ENCODE measurements at regions not wholly inside any gene's neighbourhood (a gene's known extent, or its start where the extent isn't known, plus 50 kb on each side); places are given as distances from the start of the nearest gene placed in this dataset.

DNA sequence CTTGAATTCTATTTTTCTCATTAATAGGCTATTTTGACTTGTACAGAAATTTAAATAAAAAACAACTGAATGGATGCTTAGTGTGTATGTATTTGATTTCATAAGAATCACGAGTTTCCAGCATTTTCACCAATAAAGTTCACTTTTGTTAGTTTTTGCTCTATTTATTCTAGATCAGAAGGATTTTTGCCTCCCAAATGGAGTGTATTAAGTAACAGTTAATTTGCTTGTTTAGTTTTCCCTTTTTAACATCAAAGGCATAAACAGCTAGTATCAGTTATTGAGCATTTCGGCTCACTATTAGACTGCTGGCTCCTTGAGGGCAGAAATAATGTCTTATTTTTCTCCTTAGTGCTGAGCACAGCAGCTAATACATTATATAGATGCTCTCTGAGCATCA is 414.1 kb downstream of the FGF9 start:
- Histone ChIP-seq H3K79me2 (ENCODE audit: control insufficient read depth, insufficient read depth, low read length, poor library complexity) (no peaks in the 10 kb centered on the region), H3K4ac (ENCODE audit: low read depth, low read length) (no peak overlapping the region), H3K4me1 (ENCODE audit: control insufficient read depth in 1 of 2, insufficient read depth in 2 of 2, low read length in 2 of 2) (no peaks in the 10 kb centered on the region), H3K4me2 (ENCODE audit: low read length) (no peak overlapping the region), H3K18ac (ENCODE audit: low read length) (no peak overlapping the region), H3K4me3 (ENCODE audit: low read depth, low read length) (no peak overlapping the region), H3K27ac (ENCODE audit: low read depth, low read length) (no peak overlapping the region), H4K12ac (ENCODE audit: low read depth, low read length) (no peak overlapping the region), H3K23ac (ENCODE audit: low read length) (no peak overlapping the region), H2AK5ac (ENCODE audit: low read length) (no peak overlapping the region), H4K91ac (ENCODE audit: low read depth, low read length) (no peak overlapping the region), H3K14ac (ENCODE audit: low read length) (no peak overlapping the region), H2BK5ac (ENCODE audit: low read depth, low read length, poor library complexity) (no peak overlapping the region), H4K8ac (ENCODE audit: low read depth, low read length) (no peak overlapping the region), H3K27me3 (ENCODE audit: insufficient read depth, low read length) (no peaks in the 10 kb centered on the region), H2BK120ac (ENCODE audit: insufficient read depth, low read length, poor library complexity) (no peak overlapping the region), H2AFZ (ENCODE audit: insufficient read depth, low read length, poor library complexity) (no peak overlapping the region), H3K79me1 (ENCODE audit: low read length) (no peaks in the 10 kb centered on the region), H3K9me3 (ENCODE audit: insufficient read depth, low read depth, low read length) (peaks cover 1% of the 10 kb centered on the region), H3K9ac (ENCODE audit: low read length) (no peak overlapping the region), H2BK12ac (ENCODE audit: low read length) (no peak overlapping the region), H3K36me3 (ENCODE audit: control insufficient read depth in 1 of 2, insufficient read depth in 2 of 2, low read length in 2 of 2) (no peaks in the 10 kb centered on the region)
- no CpG with 5 or more reads among the region's 2 CpGs for WGBS (ENCODE audit: extremely low coverage, insufficient coverage, insufficient read length)
- no peak for DNase-seq

DNA sequence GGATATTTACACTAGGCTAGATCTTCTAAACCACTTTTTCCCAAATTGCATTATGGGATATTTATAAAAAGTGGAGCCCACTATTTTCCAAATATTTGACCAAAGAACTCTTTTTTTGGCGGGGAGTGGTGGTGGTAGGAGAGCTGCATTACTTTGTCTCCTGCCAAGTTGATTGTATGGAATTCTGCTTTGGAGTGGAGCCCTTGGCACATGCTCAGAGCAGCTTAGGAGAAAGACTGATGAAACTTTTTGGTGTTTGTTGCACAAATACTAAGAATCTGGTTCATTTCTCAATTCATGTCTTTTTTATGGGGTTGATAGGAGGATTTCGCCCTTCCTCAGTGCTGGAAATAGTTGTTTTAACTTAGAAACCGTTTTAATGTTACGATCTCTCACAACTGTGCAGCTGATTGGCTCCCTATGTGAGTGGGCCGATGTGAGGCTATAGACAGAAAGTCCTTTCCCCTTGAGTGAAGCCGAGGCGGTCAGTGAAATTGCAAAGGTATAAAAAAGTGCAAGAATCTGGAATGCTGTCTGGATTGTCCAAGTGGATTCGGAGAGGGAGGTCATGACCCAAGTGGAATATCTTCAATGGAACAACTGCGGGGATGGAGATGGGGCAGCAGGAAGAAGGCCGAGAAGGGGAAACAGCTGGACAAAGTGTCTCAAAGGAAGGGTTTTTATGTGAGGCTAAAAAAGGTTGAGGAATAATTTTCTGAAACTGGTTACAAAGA is 415.9 kb downstream of the FGF9 start:
- H3K9me3 ChIP-seq (ENCODE audit: insufficient read depth, low read depth, low read length): peaks cover 1% of the 10 kb centered on the region
- no peak overlapping the region for H2BK120ac ChIP-seq (ENCODE audit: insufficient read depth, low read length, poor library complexity)
- no peak overlapping the region for H4K8ac ChIP-seq (ENCODE audit: low read depth, low read length)
- H3K36me3 ChIP-seq (ENCODE audit: control insufficient read depth in 1 of 2, insufficient read depth in 2 of 2, low read length in 2 of 2): no peaks in the 10 kb centered on the region
- H3K4me2 ChIP-seq (ENCODE audit: low read length): no peak overlapping the region
- no CpG with 5 or more reads among the region's 10 CpGs for WGBS (ENCODE audit: extremely low coverage, insufficient coverage, insufficient read length)
- H2AFZ ChIP-seq (ENCODE audit: insufficient read depth, low read length, poor library complexity): no peak overlapping the region
- H2AK5ac ChIP-seq (ENCODE audit: low read length): no peak overlapping the region
- no peak for DNase-seq
- H3K4ac ChIP-seq (ENCODE audit: low read depth, low read length): no peak overlapping the region
- H3K4me3 ChIP-seq (ENCODE audit: low read depth, low read length): no peak overlapping the region
- no peaks in the 10 kb centered on the region for H3K79me1 ChIP-seq (ENCODE audit: low read length)
- no peak overlapping the region for H4K12ac ChIP-seq (ENCODE audit: low read depth, low read length)
- no peak overlapping the region for H3K14ac ChIP-seq (ENCODE audit: low read length)
- H2BK5ac ChIP-seq (ENCODE audit: low read depth, low read length, poor library complexity): no peak overlapping the region
- no peak overlapping the region for H3K18ac ChIP-seq (ENCODE audit: low read length)
- H3K9ac ChIP-seq (ENCODE audit: low read length): no peak overlapping the region
- no peaks in the 10 kb centered on the region for H3K27me3 ChIP-seq (ENCODE audit: insufficient read depth, low read length)
- H2BK12ac ChIP-seq (ENCODE audit: low read length): no peak overlapping the region
- H3K79me2 ChIP-seq (ENCODE audit: control insufficient read depth, insufficient read depth, low read length, poor library complexity): no peaks in the 10 kb centered on the region
- H3K4me1 ChIP-seq (ENCODE audit: control insufficient read depth in 1 of 2, insufficient read depth in 2 of 2, low read length in 2 of 2): no peaks in the 10 kb centered on the region
- H3K23ac ChIP-seq (ENCODE audit: low read length): no peak overlapping the region
- no peak overlapping the region for H4K91ac ChIP-seq (ENCODE audit: low read depth, low read length)
- H3K27ac ChIP-seq (ENCODE audit: low read depth, low read length): no peak overlapping the region

DNA sequence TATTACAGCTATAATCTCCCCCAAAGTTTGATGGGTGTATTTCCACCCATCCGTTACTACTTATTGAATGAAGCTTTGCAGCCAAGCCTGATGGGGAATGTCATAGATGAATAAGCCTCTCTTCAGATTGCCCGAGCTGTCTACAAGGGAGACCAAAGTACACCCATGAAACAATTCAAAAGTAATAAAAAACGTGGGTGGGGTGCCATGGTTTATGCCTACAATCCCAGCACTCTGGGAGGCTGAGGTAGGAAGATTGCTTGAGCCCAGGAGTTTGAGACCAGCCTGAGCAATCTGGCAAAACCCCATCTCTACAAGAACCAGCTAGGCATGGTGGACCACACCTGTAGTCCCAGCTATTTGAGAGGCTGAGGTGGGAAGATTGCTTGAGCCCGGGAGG is 419.2 kb downstream of the FGF9 start:
- H3K27ac ChIP-seq (ENCODE audit: low read depth, low read length): no peak overlapping the region
- H3K18ac ChIP-seq (ENCODE audit: low read length): no peak overlapping the region
- no peak overlapping the region for H4K8ac ChIP-seq (ENCODE audit: low read depth, low read length)
- no peaks in the 10 kb centered on the region for H3K9me3 ChIP-seq (ENCODE audit: insufficient read depth, low read depth, low read length)
- no peak overlapping the region for H2AK5ac ChIP-seq (ENCODE audit: low read length)
- no peak overlapping the region for H2AFZ ChIP-seq (ENCODE audit: insufficient read depth, low read length, poor library complexity)
- no peak overlapping the region for H2BK5ac ChIP-seq (ENCODE audit: low read depth, low read length, poor library complexity)
- no peak overlapping the region for H4K91ac ChIP-seq (ENCODE audit: low read depth, low read length)
- H3K9ac ChIP-seq (ENCODE audit: low read length): no peak overlapping the region
- WGBS (ENCODE audit: extremely low coverage, insufficient coverage, insufficient read length): no CpG with 5 or more reads among the region's 4 CpGs
- no peak overlapping the region for H3K4me3 ChIP-seq (ENCODE audit: low read depth, low read length)
- H3K27me3 ChIP-seq (ENCODE audit: insufficient read depth, low read length): no peaks in the 10 kb centered on the region
- no peaks in the 10 kb centered on the region for H3K4me1 ChIP-seq (ENCODE audit: control insufficient read depth in 1 of 2, insufficient read depth in 2 of 2, low read length in 2 of 2)
- DNase-seq: no peak
- H3K23ac ChIP-seq (ENCODE audit: low read length): no peak overlapping the region
- H2BK120ac ChIP-seq (ENCODE audit: insufficient read depth, low read length, poor library complexity): no peak overlapping the region
- H2BK12ac ChIP-seq (ENCODE audit: low read length): no peak overlapping the region
- no peak overlapping the region for H3K4ac ChIP-seq (ENCODE audit: low read depth, low read length)
- no peaks in the 10 kb centered on the region for H3K79me2 ChIP-seq (ENCODE audit: control insufficient read depth, insufficient read depth, low read length, poor library complexity)
- H3K36me3 ChIP-seq (ENCODE audit: control insufficient read depth in 1 of 2, insufficient read depth in 2 of 2, low read length in 2 of 2): no peaks in the 10 kb centered on the region
- no peak overlapping the region for H4K12ac ChIP-seq (ENCODE audit: low read depth, low read length)
- H3K14ac ChIP-seq (ENCODE audit: low read length): no peak overlapping the region
- no peak overlapping the region for H3K4me2 ChIP-seq (ENCODE audit: low read length)
- H3K79me1 ChIP-seq (ENCODE audit: low read length): no peaks in the 10 kb centered on the region

DNA sequence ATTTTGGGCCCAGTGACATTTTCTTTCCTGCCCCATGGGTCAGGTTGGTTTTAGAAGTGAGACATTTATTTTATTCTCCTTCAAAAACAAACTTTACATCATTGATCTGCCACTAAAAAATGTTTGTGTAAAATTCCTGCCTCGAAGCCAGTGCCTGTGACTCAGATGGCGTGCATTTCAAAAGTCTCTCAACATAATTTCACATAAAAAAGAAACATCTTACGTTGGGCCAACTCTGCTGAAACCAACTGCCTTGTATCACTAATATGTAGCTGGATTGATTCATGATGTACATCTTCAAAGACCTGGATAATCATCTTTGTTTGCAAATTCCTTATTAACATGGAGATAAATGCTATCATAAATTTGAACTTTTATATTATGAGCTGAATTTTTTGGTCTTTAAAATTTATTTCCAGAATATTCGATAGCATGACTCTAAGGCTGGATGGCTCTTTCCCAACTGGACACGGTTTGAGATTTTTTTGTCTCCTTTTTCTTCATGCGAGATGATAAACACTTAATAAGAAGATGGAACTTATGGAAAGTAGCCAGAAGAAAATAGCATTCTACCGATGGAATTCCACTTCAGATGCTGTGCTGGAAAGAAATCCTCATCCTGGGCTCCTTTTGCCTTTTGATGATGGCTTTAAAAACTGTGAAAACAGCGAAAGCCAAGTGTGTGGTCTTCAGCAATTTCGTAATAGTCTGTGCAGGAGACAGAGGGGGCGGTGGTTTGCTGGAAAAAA is 420.5 kb downstream of the FGF9 start:
- H3K9me3 ChIP-seq (ENCODE audit: insufficient read depth, low read depth, low read length): no peaks in the 10 kb centered on the region
- H4K8ac ChIP-seq (ENCODE audit: low read depth, low read length): no peak overlapping the region
- WGBS (ENCODE audit: extremely low coverage, insufficient coverage, insufficient read length): no CpG with 5 or more reads among the region's 10 CpGs
- no peak overlapping the region for H3K9ac ChIP-seq (ENCODE audit: low read length)
- no peak overlapping the region for H3K18ac ChIP-seq (ENCODE audit: low read length)
- no peaks in the 10 kb centered on the region for H3K79me2 ChIP-seq (ENCODE audit: control insufficient read depth, insufficient read depth, low read length, poor library complexity)
- no peak overlapping the region for H3K4ac ChIP-seq (ENCODE audit: low read depth, low read length)
- H3K14ac ChIP-seq (ENCODE audit: low read length): no peak overlapping the region
- no peak overlapping the region for H4K12ac ChIP-seq (ENCODE audit: low read depth, low read length)
- H3K4me3 ChIP-seq (ENCODE audit: low read depth, low read length): no peak overlapping the region
- H2BK5ac ChIP-seq (ENCODE audit: low read depth, low read length, poor library complexity): no peak overlapping the region
- H4K91ac ChIP-seq (ENCODE audit: low read depth, low read length): no peak overlapping the region
- no peak overlapping the region for H2BK12ac ChIP-seq (ENCODE audit: low read length)
- H3K36me3 ChIP-seq (ENCODE audit: control insufficient read depth in 1 of 2, insufficient read depth in 2 of 2, low read length in 2 of 2): no peaks in the 10 kb centered on the region
- H3K4me1 ChIP-seq (ENCODE audit: control insufficient read depth in 1 of 2, insufficient read depth in 2 of 2, low read length in 2 of 2): no peaks in the 10 kb centered on the region
- no peak overlapping the region for H3K23ac ChIP-seq (ENCODE audit: low read length)
- H3K4me2 ChIP-seq (ENCODE audit: low read length): no peak overlapping the region
- H3K79me1 ChIP-seq (ENCODE audit: low read length): no peaks in the 10 kb centered on the region
- no peak overlapping the region for H3K27ac ChIP-seq (ENCODE audit: low read depth, low read length)
- no peaks in the 10 kb centered on the region for H3K27me3 ChIP-seq (ENCODE audit: insufficient read depth, low read length)
- H2AK5ac ChIP-seq (ENCODE audit: low read length): no peak overlapping the region
- H2AFZ ChIP-seq (ENCODE audit: insufficient read depth, low read length, poor library complexity): no peak overlapping the region
- no peak overlapping the region for H2BK120ac ChIP-seq (ENCODE audit: insufficient read depth, low read length, poor library complexity)
- DNase-seq: peak in 1 of 2 donors; percentile 57
